ENCODE measurements at regions not wholly inside any gene's neighbourhood (a gene's known extent, or its start where the extent isn't known, plus 50 kb on each side); places are given as distances from the start of the nearest gene placed in this dataset.
A peak's percentile ranks its signal among the peaks of the same experiment; 100 is the strongest.

DNA sequence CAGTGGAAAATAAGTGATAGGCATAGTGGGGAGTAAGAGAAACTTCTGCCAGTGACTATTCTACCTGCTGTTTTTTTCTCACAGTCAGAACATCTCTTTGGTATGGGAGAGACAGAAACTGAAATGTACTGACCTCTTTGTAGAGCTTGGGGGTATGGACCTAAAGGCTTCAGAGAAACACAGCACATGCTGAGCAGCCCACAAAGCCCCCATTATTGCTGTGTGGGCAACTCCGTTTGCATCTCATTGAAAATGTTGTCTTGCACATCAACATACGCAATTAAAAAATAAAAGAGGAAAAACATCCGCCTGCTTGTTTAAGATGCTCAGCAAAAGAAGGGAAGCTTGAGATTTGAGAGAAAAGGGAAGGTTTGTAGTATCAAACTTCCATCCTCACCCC is 443.4 kb upstream of the SEMA6D start:
- H3K23ac ChIP-seq (ENCODE audit: insufficient read length, low read depth, low read length) = no peak overlapping the region
- H4K20me1 ChIP-seq (ENCODE audit: control insufficient read depth, insufficient read depth, insufficient read length) = no peaks in the 10 kb centered on the region
- no peak overlapping the region for H3K4me2 ChIP-seq (ENCODE audit: insufficient read depth, insufficient read length, low read length)
- TF ChIP-seq, protein P1, sequence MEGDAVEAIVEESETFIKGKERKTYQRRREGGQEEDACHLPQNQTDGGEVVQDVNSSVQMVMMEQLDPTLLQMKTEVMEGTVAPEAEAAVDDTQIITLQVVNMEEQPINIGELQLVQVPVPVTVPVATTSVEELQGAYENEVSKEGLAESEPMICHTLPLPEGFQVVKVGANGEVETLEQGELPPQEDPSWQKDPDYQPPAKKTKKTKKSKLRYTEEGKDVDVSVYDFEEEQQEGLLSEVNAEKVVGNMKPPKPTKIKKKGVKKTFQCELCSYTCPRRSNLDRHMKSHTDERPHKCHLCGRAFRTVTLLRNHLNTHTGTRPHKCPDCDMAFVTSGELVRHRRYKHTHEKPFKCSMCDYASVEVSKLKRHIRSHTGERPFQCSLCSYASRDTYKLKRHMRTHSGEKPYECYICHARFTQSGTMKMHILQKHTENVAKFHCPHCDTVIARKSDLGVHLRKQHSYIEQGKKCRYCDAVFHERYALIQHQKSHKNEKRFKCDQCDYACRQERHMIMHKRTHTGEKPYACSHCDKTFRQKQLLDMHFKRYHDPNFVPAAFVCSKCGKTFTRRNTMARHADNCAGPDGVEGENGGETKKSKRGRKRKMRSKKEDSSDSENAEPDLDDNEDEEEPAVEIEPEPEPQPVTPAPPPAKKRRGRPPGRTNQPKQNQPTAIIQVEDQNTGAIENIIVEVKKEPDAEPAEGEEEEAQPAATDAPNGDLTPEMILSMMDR (conservative IDR thresholded peaks at IDR 0.05) = no peak
- Mint-ChIP-seq H3K27ac (peak overlapping the region in 2 of 3 experiments; percentile 33 to 74; a peak in 3 of 7 replicates), H3K4me1 (peaks cover 25 to 26% of the 10 kb centered on the region in 2 experiments), H3K27me3 (ENCODE audit: low read depth) (no peaks in the 10 kb centered on the region; the same call in 1 of the 2 replicates), H3K4me3 (no peak overlapping the region), H3K9me3 (peaks cover 20% of the 10 kb centered on the region in 2 experiments), H3K36me3 (ENCODE audit: insufficient read depth in 1 of 3, low read depth in 3 of 3) (peaks cover 15 to 20% (median 18%) of the 10 kb centered on the region in 3 experiments)
- no peak for DNase-seq
- no peak overlapping the region for H2BK12ac ChIP-seq (ENCODE audit: insufficient read length, low read depth, low read length)
- H3K14ac ChIP-seq (ENCODE audit: insufficient read depth, low read length) = no peak overlapping the region
- H2AFZ ChIP-seq (ENCODE audit: low read length) = no peak overlapping the region
- no peaks in the 10 kb centered on the region for H3K23me2 ChIP-seq (ENCODE audit: insufficient read length, low read depth, low read length, poor library complexity, severe bottlenecking)
- no peak overlapping the region for H2BK120ac ChIP-seq (ENCODE audit: low read depth, low read length, poor library complexity, severe bottlenecking)
- no CpG with 5 or more reads among the region's 3 CpGs for WGBS (ENCODE audit: extremely low coverage, insufficient read length, low lambda C conversion rate)
- no peaks in the 10 kb centered on the region for H3K79me1 ChIP-seq (ENCODE audit: insufficient read depth, low read depth, low read length, poor library complexity, severe bottlenecking)
- H3K79me2 ChIP-seq (ENCODE audit: insufficient read depth, low read length) = no peaks in the 10 kb centered on the region
- no peak overlapping the region for H3K9ac ChIP-seq (ENCODE audit: extremely low read depth, insufficient read length, low read length)
- H4K8ac ChIP-seq (replicated peaks; ENCODE audit: insufficient read length, low read depth, low read length) = no peak overlapping the region
- no peak overlapping the region for H2BK20ac ChIP-seq (ENCODE audit: low read depth, low read length, poor library complexity, severe bottlenecking)
- no peak overlapping the region for H2AK5ac ChIP-seq (ENCODE audit: insufficient read length, low read length)
- no peak overlapping the region for H2BK15ac ChIP-seq (ENCODE audit: low read depth, low read length)
- no peak overlapping the region for H3K56ac ChIP-seq (ENCODE audit: insufficient read length, low read depth, low read length)
- no peaks in the 10 kb centered on the region for H3K9me3 ChIP-seq (ENCODE audit: control insufficient read depth, low read depth, low read length)
- no peak overlapping the region for H4K91ac ChIP-seq (ENCODE audit: insufficient read length, low read depth, low read length)
- H3K18ac ChIP-seq (ENCODE audit: insufficient read length, low read depth, low read length) = no peak overlapping the region
- H4K5ac ChIP-seq (ENCODE audit: insufficient read length, low read depth, low read length) = no peak overlapping the region
- H3T11ph ChIP-seq (ENCODE audit: low read length) = no peak overlapping the region
- no peak overlapping the region for H2BK5ac ChIP-seq (ENCODE audit: insufficient read length, low read length)
- H3K4me1 ChIP-seq (ENCODE audit: insufficient read depth, low read length) = no peaks in the 10 kb centered on the region; the same call in 1 of the 2 replicates
- H3K27ac ChIP-seq (ENCODE audit: insufficient read length, low read depth, low read length) = no peak overlapping the region
- no peaks in the 10 kb centered on the region for H3K27me3 ChIP-seq (ENCODE audit: insufficient read depth, low read length)
- no peak overlapping the region for H3K4ac ChIP-seq (ENCODE audit: low read depth, low read length)

Measured in H9 (cell line).